ENCODE measurements at regions not wholly inside any gene's neighbourhood (a gene's known extent, or its start where the extent isn't known, plus 50 kb on each side); places are given as distances from the start of the nearest gene placed in this dataset.
A peak's percentile ranks its signal among the peaks of the same experiment; 100 is the strongest.

GRCh38 chrX:7515681-7516413 lies 327.1 kb upstream of the VCX start:
- peak; percentile 94 for DNase-seq (ENCODE audit: low spot score)

- peak; percentile 95 for DNase-seq (ENCODE audit: low spot score)
These were observed 327.9 kb upstream of the VCX start for GRCh38 chrX:7514871-7515599.

- no peak for DNase-seq (ENCODE audit: low spot score)
These were observed 330.1 kb upstream of the VCX start for GRCh38 chrX:7512845-7513244.

- DNase-seq (ENCODE audit: low spot score): no peak
These were observed 339.7 kb upstream of the VCX start for GRCh38 chrX:7503251-7503650.

GRCh38 chrX:7500386-7500785 lies 342.6 kb upstream of the VCX start:
- no peak for DNase-seq (ENCODE audit: low spot score)

GRCh38 chrX:7486505-7486904 lies 338.6 kb upstream of the PUDP start:
- DNase-seq (ENCODE audit: low spot score): no peak

- DNase-seq (ENCODE audit: low spot score): peak; percentile 39
These were observed 337.1 kb upstream of the PUDP start for GRCh38 chrX:7485061-7485460.

- no peak for DNase-seq (ENCODE audit: low spot score)
These were observed 332.8 kb upstream of the PUDP start for GRCh38 chrX:7480721-7481120.

GRCh38 chrX:7462110-7462509 lies 314.2 kb upstream of the PUDP start:
- DNase-seq (ENCODE audit: low spot score): no peak

GRCh38 chrX:7461051-7461450 lies 313.1 kb upstream of the PUDP start:
- DNase-seq (ENCODE audit: low spot score): peak; percentile 77

- no peak for DNase-seq (ENCODE audit: low spot score)
These were observed 300.0 kb upstream of the PUDP start for GRCh38 chrX:7447801-7448499.

GRCh38 chrX:7446815-7447214 lies 298.9 kb upstream of the PUDP start:
- DNase-seq (ENCODE audit: low spot score): peak; percentile 91

GRCh38 chrX:7444967-7445366 lies 297.0 kb upstream of the PUDP start:
- DNase-seq (ENCODE audit: low spot score): peak; percentile 84

- DNase-seq (ENCODE audit: low spot score): peak; percentile 60
These were observed 293.6 kb upstream of the PUDP start for GRCh38 chrX:7441586-7441985.

GRCh38 chrX:7435822-7436221 lies 287.9 kb upstream of the PUDP start:
- DNase-seq (ENCODE audit: low spot score): no peak

- DNase-seq (ENCODE audit: low spot score): no peak
These were observed 284.9 kb upstream of the PUDP start for GRCh38 chrX:7432901-7433300.

GRCh38 chrX:7420717-7421116 lies 272.8 kb upstream of the PUDP start:
- DNase-seq (ENCODE audit: low spot score): peak; percentile 10

- DNase-seq (ENCODE audit: low spot score): no peak
These were observed 266.8 kb upstream of the PUDP start for GRCh38 chrX:7414753-7415152.

GRCh38 chrX:7412840-7413239 lies 264.9 kb upstream of the PUDP start:
- no peak for DNase-seq (ENCODE audit: low spot score)

- DNase-seq (ENCODE audit: low spot score): no peak
These were observed 261.9 kb upstream of the PUDP start for GRCh38 chrX:7409866-7410265.

GRCh38 chrX:7399373-7399772 lies 251.4 kb upstream of the PUDP start:
- DNase-seq (ENCODE audit: low spot score): no peak

- DNase-seq (ENCODE audit: low spot score): no peak
These were observed 242.5 kb upstream of the PUDP start for GRCh38 chrX:7390441-7390840.

- DNase-seq (ENCODE audit: low spot score): no peak
These were observed 241.6 kb upstream of the PUDP start for GRCh38 chrX:7389576-7389975.

Measured in kidney tubule cell (primary cell).